Stimulated activated CD4-positive, alpha-beta T cell treated with anti-CD3 and anti-CD28 coated beads, Interleukin-1b, Interleukin-23, amount 100 ng/mL, for 1 hour (primary cell): ENCODE measurements at regions not wholly inside any gene's neighbourhood (a gene's known extent, or its start where the extent isn't known, plus 50 kb on each side); places are given as distances from the start of the nearest gene placed in this dataset.
"Not testable (repeated sequence)": the region's sequence is repeated elsewhere in the genome, so short reads cannot be mapped to it uniquely, and the experiment has no call there.

ENCODE experiments used
- DNase-seq, 2 donors: peaks; one replicate each; pipeline ENCODE4 v3.0.0-alpha.2; 2020; ENCODE audit warnings: low read depth in 2 of 2

DNA sequence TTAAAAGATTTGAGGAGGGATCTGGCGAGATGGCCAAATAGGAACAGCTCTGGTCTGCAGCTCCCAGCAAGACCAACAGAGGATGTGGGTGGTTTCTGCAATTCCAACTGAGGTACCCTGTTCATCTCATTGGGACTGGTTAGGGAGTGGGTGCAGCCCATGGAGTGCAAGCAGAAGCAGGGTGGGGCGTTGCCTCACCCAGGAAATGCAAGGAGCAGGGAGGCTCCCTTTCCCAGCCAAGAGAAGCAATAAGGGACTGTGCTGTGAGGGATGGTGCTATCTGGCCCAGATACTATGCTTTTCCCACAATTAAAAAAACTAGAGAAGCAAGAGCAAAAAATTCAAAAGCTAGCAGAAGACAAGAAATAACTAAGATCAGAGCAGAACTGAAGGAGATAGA lies 318.4 kb downstream of the PPP1R3A start:
- not testable (repeated sequence) for DNase-seq

DNA sequence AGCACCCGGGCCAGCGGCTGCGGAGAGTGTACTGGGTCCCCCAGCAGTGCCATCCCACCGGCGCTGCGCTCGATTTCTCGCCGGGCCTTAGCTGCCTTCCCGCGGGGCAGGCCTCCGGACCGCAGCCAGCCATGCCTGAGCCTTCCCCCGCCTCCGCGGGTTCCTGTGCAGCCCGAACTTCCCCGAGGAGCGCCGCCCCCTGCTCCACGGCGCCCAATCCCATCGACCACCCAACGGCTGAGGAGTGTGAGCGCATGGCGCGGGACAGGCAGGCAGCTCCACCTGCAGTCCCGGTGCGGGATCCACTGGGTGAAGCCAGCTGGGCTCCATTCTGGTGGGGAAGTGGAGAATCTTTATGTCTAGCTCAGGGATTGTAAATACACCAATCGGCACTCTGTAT lies 325.4 kb downstream of the PPP1R3A start:
- not testable (repeated sequence) for DNase-seq

DNA sequence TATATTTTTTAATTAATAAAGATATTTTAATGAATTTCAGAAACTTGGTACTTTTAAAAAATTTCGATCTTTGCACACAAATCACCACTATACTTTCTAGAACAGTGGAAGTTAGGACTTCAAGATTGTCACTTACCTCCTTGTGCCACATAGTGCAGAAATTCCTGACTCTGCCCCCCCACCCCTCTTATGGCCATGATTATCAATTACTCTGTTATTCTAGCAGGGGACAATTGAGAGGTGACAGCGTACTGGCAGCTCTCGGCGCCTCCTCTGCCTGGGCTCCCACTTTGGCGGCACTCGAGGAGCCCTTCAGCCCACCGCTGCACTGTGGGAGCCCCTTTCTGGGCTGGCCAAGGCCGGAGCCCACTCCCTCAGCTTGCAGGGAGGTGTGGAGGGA lies 325.9 kb downstream of the PPP1R3A start:
- DNase-seq, result not testable (repeated sequence)

DNA sequence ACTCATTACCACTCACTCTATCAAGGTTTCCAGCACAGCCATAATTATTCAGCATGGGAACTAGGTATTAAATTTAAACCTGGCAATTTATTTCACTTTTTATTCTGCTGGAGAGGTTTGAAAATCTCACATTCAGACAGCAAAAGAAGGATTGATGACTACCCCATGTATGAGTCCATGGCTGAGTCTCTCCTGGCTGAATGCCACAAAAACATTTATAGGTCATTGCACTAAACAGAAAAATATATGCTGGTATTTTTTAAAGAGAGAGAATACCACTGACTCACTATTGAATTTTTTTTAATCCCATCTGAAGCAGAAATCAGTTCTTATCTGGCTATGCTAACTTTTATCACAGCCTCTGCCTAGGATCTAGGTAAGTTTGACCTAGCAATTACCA lies 336.3 kb downstream of the PPP1R3A start:
- DNase-seq, result no peak

DNA sequence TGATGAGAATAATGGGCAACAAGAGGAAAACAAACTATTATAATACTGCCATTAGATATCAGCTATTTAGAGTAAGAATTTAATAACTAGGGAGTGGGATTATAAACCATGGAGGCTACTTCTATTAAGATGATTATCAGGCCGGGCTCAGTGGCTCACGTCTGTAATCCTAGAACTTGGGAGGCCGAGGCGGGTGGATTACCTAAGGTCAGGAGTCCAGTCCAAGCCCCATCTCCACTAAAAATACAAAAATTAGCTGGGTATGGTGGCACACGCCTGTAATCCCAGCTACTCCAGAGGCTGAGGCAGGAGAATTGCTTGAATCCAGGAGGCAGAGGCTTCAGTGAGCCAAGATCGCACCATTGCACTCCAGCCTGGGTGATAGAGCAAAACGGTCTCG lies 355.6 kb downstream of the PPP1R3A start:
- DNase-seq, result not testable (repeated sequence)

DNA sequence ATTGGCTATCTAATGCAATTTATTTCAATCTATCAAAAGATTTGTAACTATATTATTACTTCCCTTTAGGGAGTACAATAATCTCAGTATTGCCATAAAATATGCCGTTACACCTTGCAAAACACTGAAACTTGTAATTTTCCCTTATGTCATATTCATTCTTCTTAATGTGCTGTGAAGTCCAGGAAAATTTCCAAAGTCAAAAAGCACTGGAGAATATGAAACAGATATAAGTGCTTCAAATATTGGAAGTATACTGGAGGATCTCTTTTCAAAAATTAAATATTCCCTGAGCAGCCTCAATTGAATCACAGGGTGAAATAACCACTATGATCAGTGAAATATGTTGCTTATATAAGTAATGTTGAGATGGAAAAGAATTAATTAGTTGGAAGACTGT lies 356.0 kb downstream of the PPP1R3A start:
- DNase-seq, result no peak

DNA sequence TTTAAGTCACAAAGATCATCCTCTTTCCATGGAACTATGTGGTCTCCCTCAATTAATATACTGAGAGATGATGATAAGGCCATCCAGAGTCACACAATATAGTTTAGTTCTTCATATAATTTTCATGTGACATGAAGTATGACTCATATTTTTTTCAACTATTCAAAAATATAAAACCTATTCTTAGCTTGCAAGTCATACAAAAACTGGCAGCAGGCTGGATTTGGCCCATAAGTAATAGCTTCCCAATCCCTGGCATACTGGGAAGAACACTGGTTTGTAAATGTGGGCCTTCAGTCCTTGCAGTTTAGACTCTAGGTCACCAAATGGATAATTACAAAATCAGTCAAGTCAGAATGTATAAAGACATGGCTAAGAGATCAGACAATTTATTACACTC lies 356.6 kb downstream of the PPP1R3A start:
- no peak for DNase-seq

DNA sequence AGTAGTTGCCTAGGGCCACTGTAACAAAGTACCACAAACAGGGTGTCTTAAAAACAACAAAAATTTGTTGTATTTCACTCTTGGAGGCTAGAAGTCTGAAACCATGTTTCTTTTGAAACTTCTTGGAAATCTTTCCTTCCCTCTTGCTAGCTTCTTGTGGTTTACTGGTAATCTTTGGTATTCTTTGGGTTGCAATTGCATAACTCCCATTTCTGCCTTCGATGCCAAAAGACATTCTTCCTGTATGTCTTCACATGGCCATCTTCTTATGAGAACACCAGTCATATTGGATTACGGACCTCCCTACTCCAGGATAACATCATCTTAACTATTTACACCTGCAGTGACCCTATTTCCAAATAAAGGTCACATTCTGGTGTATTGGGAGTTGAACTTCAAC lies 357.4 kb downstream of the PPP1R3A start:
- DNase-seq, result no peak

DNA sequence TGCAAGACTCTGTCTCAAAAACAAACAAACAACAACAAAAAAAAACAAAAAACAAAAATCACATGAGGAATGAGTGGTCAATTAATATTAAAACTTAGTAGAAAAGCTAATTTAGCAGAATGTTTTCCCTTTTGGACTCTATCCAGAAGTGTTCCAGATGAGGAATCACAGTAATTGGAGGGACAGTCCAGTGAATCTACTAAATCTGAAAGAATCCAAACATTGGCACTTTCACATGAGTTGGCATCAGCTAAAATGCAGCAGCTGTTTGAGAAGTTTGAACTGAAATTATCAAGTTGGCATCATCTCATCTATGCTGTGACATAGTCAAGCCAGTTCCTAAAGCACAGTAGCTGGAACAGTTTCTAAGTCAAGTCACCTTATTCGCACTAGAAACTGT lies 367.8 kb downstream of the PPP1R3A start:
- DNase-seq, result no peak

DNA sequence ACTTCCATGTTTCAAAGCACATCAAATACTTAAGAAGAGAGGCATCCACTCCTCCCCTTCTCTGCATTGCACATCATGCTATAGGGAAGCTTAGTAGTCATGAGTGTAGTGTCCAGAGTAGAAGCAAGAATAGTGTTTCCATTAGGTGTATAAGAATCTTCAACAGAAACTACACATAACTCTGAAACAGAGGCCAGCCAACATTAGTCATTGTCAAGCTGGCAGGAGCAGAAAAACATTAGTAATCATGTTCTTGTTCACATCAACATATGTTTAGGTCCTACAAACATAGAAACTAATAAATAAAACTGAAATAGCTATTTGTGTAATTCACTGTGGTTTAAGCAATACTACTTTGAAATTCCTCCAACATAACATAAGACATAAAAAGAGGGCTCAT lies 370.2 kb downstream of the PPP1R3A start:
- DNase-seq, result no peak

DNA sequence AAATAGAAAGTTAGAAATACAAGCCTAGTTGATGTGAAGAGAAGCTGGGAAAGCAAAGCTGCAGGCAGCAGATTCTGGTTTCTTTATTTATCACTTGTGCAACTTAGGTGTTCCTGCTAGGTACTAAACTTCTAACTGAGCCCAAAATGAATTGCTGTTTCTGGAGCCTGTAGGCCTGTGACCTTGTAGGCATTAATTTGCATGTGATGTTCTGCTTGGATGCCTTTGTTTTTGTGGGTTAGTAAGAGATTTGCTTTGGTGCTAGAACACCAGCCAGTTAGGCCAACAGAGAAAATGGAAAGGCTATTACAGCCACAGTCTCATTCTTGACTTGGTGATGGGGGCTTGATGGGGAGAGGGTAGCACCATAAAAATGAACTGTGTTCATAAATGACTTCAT lies 370.7 kb downstream of the PPP1R3A start:
- DNase-seq, result no peak

DNA sequence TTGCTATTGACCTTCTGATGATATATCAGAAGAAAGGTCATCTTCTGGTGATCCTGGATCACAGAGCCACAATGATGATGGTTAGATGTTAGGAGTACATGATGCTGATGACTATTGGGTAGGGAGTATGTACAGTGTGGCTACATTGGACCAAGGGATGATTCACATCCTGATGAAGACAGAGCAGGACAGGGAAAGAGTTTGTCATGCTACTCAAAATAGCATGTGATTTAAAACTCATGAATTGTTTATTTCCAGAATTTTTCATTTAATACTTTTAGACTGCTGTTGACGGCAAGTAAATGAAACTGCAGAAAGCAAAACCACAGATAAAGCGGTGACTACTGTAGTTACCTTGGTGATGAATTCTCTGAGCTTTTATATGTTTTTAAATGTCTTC lies 397.3 kb downstream of the PPP1R3A start:
- no peak for DNase-seq

DNA sequence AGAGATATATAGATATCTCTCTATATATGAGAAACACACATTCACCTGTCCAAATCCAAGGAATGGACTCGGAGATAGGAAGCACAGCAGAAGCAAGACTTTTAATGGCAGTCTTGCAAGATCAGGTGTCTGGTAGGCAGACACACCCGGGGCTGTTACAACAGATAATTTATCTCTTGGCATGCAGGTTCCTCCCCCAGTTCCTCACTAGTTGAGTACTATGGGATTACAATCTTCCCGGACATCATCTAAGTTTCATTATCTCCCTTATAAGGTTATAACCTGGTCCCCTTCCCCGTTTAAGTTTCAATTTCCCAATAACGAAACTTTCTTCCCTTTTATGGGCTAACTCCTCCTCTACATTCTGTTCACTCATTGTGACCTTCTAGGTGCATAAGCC lies 399.3 kb downstream of the PPP1R3A start:
- no peak for DNase-seq

DNA sequence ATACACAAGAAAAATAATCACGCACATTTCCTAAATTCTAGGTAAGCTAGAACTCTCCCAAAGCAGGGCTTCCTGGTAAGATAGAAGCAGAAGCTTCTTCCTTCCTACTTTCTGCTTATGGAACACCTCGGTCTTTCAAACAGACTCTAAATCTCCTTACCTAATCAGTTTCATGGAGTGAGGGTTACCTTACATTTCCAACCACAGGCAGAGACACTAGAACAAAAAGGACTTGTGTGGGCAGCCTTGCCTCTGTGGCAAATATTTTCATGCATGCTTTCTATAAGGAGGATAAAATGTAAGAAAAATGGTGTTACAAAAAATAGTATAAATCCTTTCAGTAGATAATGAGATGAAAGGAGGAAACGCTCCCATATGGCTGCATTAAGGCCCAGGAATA lies 386.3 kb upstream of the SMIM30 start:
- DNase-seq, result no peak

DNA sequence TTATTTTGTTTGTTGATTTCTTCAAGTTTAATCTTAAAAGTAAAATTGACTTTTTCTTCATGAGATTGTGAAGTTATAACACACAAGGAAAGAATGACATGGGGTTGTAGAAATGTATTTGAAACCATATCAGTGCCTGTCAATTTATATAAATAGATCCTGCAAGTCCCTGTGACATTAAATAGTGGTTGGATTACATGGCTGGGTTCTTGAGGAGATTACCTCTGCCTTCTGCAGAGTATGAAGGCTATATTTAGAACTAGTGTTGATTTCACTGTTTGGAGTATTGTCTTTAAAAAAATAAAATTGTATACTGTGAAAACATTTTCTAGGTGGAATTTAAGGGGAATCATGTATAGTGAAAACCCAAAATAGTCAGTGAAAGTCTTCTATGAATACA lies 385.8 kb upstream of the SMIM30 start:
- no peak for DNase-seq

DNA sequence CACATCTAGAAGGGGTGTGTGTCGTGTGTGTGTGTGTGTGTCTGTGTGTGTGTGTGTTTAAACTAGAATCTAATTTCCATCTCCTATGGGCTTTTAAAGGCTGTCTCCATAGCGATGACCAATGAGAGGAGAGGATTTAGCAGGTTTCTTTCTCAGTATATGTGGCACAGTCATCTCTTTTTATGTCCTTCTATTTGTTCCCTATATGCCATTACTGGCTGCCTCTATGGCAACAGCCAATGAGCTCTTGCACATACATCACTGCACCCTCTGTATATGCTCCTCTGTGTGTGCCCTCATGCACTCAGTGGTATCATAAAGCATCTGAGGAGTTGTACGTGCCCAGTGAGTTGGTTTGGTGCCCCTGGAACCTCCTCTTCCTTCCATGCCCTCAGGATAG lies 378.2 kb upstream of the SMIM30 start:
- DNase-seq, result not testable (repeated sequence)

DNA sequence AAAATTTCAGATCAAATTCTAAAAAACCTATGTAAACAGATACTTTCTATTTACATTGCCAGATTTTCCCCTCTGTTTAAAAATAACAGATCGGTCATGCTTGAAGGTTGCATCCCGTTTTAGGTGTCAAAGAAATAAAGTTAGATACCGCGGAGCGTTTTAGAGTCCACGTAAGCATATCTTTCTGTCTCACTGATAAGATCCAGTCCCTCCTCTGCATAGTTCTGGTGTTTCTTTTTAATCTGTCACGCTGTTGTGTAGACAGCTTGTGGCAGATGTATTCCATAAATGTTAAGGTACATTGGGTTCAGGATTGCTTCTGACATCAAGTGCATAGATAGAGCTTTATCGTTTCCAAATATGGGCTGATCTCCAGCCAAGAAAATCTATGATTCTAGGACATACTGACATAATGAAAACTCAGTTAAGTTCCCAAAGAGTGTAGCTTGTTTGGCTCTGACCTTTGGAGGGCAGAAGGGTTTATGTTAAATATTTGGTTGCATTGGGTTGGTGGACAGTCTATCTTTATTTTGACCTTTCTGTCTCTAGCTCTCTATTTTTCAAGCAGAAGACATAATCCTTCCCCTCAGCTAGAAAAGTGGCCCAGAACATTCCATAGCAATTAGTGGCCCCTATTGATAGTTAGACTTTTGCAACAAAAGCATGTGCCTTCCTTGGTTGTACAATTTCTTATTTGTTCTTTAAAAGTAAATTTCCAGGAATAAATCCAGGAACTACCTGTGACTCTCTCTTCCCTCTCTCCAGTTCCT lies 376.6 kb upstream of the SMIM30 start:
- not testable (repeated sequence) for DNase-seq

DNA sequence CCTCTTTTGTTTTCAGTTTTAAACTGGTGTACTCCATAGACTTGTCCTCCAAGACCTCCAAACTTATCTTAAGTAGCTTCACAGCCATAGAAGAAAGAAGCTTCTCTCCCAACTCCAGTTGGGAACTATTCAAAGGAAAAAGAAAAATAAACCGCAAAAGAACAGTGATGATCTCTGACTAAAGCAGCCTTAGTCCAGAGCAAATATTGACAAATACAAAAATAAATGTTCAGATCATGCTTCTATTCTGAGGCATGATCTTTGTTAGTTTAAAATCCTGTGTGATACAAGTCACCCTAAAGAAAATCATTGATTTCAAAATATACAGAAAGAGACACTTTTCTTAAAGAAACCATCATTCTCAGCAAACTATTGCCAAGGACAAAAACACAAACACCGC lies 373.0 kb upstream of the SMIM30 start:
- DNase-seq, result no peak

DNA sequence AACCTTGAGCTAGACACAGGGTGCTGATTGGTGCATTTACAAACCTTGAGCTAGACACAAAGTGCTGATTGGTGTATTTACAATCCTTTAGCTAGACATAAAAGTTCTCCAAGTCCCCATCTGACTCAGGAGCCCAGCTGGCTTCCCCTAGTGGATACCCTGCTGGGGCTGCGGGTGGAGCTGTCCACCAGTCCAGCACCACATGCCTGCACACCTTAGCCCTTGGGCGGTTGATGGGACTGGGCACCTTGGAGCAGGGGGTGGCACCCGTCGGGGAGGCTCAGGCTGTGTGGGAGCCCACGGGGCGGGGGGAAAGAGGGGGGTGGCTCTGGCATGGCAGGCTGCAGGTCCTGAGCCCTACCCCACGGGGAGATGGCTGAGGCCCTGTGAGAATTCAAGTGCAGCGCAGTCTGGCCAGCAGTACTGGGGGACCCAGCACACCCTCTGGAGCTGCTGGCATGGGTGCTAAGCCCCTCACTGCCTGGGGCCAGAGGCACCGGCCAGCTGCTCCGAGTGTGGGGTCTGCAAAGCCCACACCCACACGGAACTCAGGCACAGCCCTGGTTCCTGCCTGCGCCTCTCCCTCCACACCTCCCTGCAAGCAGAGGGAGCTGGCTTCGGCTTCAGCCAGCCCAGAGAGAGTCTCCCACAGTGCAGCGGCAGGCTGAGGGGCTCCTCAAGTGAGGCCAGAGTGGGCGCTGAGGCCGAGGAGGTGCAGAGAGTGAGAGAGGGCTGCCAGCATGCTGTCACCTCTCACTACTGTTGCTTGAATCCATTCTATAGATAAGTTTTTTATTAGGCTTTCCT lies 369.8 kb upstream of the SMIM30 start:
- no peak for DNase-seq

DNA sequence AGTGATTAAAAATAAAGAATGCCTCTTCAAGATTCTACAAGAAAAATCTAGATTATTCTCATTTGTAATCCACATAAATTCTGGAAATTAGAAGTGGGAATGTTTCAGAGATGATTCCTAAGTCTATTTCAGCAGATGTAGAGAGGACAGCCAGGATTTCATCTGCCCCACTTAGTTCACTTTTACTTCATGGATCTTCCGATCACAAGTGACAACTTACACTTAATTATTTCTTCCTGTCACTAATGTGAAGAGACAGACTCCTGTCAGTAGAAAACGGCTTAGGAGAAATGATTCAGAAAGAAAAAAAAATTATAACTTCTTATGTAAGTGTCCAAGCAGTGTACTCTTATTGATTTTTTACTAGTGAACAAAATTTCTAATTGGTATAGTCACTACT lies 368.2 kb upstream of the SMIM30 start:
- no peak for DNase-seq

DNA sequence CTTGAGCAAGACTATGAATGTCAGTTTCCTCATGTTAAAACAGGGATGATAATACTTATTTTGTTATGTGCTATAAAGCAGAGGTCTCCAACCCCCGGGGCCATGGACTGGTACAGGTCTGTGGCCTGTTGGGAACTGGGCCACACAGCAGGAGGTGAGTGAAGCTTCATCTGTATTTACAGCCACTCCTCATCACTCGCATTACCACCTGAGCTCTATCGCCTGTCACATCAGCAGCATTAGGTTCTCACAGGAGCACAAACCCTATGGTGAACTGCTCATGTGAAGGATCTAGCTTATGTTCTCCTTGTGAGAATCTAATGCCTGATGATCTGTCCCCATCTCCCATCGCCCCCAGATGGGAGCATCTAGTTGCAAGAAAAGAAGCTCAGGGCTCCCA lies 365.3 kb upstream of the SMIM30 start:
- no peak for DNase-seq

DNA sequence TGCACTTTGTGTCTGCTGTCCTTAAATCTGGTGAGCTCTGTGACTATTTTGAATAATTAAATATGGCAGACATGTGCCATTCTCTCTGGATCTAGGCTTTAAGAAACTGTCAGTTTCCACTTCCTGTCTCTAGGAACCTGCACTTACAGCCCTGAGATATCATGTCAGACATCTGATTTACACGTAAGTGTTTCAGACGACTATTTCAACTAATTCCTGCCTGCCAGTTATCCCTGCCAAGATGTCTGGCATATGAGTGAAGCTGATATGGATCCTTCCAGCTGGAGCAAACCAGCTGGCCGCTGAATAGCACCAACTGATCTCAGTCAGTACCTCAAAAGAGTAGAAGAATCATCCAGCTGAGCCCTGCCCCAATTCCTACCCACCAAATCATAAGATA lies 362.2 kb upstream of the SMIM30 start:
- DNase-seq, result no peak

DNA sequence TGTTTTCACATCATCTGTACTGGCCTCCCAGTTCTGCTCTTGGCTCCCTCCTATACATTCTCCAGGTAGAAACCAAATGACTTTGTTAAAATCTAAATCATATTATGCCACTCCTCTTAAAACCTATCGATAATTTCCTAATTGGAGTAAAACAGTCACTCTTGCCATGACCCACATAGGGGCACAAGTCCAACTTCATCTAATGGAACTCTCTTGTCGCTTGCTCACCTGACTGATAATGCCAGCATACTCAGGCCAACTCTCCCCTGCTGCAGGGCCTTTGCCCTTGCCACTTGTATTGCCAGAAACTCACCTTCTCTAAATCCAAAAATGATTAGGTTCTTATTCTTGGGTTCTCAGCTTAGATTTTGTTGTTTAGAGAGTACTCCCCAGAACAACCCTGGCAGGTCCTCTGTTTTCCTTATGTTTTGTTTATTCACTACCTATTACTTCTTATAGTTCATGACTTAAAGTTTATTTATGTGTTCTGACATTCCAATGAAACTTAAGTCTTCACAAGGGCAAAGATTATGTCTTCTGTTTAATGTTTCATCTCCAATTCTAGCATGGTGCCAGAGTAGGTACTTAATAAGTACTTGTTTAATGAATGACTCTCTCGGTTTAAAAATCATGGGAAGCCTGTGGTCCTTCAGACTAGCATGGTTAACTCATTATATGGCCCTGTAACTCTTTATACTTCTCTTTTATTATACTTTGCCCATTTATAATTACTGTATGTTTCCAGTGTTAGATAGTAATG lies 345.9 kb upstream of the SMIM30 start:
- no peak for DNase-seq
